NCI-H2196 treated with DMSO at 0.1 percent for 48 hours (cell line): ENCODE measurements at regions not wholly inside any gene's neighbourhood (a gene's known extent, or its start where the extent isn't known, plus 50 kb on each side); places are given as distances from the start of the nearest gene placed in this dataset.

Experiments
- DNase-seq: peaks from one replicate; lab custom pipeline; 2025; ENCODE audit not compliant: unreplicated experiment; lab: John Stamatoyannopoulos, UW

DNA sequence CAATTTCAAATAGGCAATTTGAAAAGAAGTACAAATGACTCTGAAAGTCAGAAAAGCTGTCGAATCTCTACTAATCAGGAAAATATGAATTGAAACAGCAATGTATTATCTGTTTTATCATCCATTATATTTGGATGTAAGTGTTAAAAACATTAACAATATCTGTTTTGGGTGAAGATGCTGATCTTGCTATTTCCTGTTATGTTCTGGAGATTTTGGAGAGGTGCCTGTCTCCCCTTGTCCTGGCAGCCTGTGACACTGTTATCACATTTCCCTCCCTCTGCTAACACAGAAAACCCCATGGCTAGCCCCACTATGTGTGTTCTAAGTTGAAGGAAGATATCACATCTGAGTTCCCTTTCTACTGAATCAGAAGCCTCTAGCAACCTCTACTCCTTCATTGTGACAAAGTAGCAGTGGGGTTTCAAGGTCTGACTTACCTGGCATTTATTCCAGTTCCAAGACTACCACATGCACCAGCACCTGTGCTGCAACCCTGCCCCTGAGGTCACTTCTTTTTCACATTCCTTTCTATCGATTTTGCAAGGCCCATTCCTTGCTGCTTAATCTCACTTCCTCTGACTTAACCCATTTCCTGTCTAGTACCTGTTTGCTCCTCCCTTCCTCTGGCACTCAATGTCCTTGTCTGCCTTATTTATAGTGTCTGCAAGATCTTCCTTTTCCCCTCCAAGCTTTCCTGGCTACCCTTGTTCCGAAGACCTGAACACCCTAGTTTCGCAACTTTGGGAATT is 95.5 kb upstream of the COL8A1 start:
- no peak for DNase-seq

GRCh38 chr3:99541181-99541580 is 97.2 kb upstream of the COL8A1 start:
- DNase-seq: no peak

DNA sequence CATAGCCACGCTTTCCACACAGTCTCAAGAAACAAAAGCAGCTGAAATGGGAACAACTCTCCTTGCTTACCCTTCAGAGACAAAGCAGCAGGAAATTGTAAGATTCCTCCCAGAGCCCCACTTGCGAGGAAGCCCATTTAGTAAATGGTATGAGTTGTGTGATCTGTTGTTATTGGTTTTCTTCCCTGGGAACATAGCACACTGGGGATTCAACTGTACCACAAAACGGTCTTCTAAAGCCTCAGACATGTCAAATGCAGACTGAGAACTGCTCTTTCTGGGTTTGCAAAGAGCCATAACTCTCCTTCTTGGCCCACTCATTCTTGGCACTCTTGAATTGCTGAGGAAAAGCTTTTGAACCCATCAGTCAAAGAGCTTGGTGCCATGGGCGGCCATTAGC is 101.0 kb upstream of the COL8A1 start:
- no peak for DNase-seq

GRCh38 chr3:99536555-99537314 is 101.7 kb upstream of the COL8A1 start:
- no peak for DNase-seq

DNA sequence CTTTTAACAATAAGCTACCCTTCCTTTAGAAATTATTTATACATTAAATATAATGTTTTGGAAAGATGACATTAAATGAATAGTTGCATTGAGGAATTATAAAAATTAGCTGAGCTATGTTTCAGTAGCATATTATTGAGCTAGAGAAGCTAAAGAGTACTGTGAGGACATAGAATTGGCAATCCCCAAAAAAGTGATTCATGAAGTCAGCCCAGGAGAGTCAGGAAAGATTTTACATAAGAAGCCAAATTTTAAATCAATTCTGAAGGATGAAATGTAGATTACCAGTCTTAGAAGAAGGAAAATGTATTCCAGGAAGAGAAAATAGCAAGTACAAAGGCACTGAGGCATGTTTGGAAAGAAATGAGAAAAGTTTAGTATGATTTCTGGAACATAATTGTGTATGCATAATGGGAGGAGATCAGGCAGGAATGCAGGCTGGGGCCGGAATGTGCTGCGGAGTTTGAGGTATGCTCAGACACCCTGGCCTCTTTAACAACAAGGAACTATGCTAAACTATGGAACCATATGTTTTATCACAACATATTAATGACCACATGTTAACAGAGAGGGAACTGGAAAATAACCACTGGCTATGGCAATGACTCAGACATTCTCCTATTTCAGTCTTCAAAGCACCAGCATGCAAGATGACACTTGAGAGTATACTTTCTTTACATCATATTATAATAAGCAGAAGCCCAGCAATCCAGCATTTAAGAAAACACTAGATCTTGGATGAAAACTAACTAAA is 103.3 kb upstream of the COL8A1 start:
- no peak for DNase-seq

GRCh38 chr3:99532246-99532645 is 106.1 kb upstream of the COL8A1 start:
- no peak for DNase-seq

GRCh38 chr3:99529265-99529664 is 109.1 kb upstream of the COL8A1 start:
- DNase-seq: no peak

DNA sequence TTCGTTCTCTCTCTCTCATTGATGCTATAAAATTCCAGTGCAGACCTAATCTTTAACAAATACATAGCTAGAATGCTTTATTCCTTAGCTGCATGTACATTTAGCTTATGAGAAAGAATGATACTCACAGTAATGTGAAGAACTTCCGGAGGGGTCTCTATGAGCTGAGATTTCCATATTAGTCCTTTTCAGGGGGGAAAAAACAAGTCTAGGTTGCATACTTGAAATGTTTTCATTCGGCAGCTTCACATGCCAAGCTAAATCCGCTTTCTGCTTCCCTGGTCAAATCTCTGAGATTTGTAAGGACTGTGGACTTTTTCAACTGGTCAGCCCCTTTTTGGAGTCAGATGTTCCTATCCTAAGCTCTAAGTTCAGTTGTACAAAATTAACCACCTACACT is 111.5 kb upstream of the COL8A1 start:
- DNase-seq: no peak

DNA sequence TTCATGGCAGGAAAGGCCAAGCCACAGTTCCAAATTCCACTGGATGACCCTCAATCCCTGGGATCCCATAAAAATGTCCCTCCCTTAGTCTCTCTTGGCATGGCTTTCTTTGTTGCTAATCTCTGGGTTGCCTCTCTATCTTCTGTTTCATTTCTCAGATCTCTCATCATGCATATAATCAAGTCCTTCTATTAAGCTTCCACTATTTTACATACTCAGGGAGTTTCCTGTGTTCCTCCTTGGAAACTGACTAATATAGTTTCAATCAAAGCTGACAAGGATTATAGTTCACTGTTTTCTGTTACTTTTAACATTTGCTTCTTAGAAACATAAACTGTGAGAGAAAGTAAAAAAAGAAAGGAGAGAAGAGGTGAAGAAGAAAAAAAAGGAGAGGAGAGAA is 113.8 kb upstream of the COL8A1 start:
- DNase-seq: no peak

- no peak for DNase-seq
Measured at GRCh38 chr3:99523431-99524127, 114.8 kb upstream of the COL8A1 start.

DNA sequence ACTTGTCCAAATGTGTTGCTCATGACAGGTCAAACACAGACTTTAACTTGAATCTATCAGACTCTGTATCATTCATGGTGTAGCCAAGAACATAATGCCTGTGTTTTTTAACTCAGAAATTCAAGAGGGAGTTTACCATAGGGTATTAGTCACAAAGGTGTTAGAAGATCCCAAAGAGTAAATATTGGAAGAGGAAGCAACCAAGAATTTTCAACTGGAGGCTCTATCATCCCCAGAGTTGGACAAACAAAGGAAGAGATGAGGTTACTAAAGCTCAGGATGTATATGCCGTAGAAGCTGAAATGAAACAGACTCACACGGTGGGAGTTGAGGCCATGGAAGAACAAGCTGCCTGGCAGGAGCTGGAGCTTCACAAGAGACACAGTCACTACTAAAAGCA is 116.2 kb upstream of the COL8A1 start:
- DNase-seq: no peak

GRCh38 chr3:99521551-99521950 is 116.8 kb upstream of the COL8A1 start:
- no peak for DNase-seq

DNA sequence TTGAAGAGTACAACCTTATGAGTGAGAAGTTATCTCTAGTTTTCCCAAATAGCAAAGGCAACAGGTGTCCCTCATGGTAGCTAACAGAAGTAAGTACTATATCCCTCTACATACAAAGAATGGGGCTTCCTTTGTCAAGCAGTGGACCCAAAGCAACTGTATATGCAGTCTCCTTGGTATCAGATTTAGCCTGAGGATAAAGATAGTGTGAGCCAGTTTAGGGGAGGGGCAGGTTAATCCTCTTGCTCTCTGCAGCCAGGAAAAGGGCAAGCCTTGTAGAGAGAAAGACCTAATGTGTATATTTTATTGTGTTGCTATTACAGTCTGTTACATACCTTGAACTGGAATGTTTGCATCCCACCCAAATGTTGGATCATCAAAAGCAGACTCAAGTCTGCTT is 117.9 kb upstream of the COL8A1 start:
- no peak for DNase-seq

DNA sequence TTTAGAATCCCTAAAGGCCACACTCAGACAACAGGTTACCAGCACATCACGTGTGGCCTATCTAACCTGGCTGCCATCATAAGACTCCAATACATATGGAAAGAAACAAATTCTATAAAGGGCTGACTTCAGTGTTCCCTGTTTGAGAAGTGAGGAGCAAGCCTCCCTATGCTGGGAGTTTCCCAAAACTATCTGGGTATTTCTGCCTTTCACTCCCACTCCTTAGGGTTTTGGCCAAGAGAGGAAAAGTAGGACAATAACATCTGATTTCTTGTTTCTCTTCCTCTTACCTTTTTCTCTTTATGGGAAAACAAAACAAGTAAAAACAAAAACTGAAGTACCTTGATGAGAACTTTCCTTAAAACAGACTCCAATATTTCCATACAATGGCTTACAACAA is 121.5 kb upstream of the COL8A1 start:
- no peak for DNase-seq

DNA sequence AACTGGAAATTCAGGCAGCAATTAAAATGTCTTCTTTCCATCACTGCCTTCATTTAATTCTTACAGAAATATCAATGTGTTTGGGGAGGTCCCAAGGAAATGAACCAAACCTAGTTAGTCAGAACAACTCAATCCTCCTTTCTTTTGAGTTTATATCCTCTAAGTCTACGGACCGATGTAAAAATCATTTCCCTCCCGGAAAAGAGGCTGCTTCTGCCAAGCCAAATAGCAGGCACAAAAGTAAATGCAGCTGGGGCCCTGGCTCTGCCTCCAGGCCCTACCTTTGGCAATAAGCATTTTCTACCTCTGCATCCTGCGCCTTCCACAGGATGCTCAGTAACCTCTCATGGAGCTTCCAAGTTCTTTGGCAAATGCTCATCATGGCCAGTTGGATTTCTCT is 122.5 kb upstream of the COL8A1 start:
- DNase-seq: no peak

GRCh38 chr3:99509224-99509623 is 129.2 kb upstream of the COL8A1 start:
- no peak for DNase-seq

DNA sequence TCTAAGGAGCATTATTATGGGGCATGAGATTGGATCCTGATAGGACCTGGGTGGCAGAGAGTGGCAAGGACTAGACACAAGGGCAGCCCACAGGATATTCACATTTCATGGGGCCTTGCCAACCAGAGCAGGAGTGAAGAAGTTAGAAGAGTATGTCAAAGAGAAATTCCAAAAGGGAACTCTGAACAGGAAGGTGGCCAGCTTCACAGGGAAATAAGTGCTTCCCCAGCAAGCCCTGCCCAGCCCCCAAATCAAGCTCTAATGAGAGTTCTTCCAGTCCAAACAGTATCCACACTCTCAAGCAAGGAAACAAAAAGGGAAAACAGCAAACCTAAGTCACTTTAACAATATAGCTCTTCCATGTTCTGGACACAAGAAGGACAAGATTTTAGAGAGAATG is 130.2 kb upstream of the COL8A1 start:
- no peak for DNase-seq

DNA sequence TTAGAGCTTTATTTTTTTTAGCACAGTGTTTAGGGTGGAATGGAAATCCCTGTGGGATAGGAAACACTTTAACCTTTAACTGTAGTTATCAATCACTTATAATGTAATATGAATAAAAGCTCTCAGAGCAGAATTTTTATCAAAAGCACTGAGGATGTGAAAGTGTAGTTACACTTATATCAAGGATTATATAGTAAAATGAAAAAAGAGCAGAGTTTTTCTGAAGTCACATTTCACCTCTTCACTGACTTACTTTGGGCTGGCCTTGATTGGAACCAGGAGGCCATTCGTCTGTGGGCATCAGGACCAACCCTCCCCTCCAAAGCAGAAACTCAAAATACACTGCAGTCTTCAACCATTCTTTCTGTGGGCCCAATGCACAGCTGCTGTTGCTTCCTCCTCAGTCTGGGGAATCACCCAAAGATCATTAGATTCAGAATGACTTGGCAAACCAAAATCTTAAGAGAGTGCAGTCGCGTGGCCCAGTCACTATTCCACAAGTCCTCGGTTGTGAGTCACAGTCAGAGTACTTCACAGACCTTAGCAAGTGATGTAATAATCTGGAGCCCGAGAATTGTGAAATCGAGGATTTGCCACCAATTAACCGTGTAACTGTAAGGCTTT is 132.6 kb upstream of the COL8A1 start:
- no peak for DNase-seq

DNA sequence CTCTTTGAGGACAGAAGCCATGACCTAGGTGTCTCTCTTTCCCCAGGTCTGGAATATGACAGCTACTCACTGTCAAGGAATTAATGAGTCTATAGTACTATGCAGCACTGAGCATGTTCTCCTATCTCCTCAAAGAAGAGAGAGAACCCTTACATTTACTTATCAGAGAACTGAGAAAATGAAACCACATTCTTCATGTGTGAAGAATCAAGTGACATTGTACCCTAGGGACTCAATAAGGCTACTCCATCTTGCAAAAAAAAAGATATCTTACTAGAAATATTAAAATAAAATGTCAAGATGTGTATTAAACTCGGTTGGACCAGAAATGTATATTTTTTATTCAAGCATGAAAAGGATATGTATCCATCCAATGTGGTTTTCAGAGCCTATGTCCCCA is 133.2 kb upstream of the COL8A1 start:
- DNase-seq: no peak

DNA sequence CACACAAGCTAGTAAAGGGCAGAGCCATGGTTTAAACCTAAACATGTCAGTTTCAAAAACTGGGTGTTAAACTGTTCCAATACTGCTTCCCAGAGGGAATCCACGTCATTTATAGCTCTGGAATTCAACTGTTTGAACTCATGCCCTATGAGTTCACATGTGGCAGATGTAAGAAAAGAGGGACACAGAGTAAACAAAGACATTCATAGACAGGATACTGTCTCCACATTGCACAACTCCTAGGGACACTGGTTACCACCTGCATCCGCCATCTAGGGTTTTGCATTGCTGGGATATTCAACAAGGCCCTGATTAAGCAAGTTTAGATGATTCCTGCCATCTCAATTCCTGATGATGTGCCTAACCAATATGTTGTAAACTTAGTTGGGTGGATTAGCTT is 134.1 kb upstream of the COL8A1 start:
- no peak for DNase-seq

DNA sequence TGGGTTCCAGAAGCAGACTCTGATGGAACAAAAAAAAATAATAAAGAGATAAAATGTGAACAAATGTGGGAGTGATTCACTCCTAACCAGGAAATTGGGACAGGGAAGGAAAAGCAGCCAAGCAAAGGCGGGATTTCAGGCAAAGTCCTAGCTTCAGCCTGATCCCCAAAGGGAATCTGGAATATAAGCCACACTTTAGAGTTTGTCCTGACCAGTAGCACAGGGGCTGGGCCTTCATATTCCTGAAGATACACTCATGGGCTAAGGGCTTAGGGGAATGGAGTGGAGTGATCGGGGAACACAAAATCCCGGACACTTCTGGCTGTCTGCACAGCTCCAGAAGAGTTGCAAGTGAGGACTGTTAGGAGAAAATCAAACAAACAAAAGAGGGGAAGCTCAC is 135.0 kb upstream of the COL8A1 start:
- DNase-seq: no peak
